ENCODE measurements at regions not wholly inside any gene's neighbourhood (a gene's known extent, or its start where the extent isn't known, plus 50 kb on each side); places are given as distances from the start of the nearest gene placed in this dataset.

GRCh38 chr12:90562671-90563070 lies 392.3 kb downstream of the CCER1 start:
- TF ChIP-seq CTCF (IDR thresholded peaks at IDR 0.05) (no peak), POLR2A (IDR thresholded peaks at IDR 0.05) (no peak), POLR2AphosphoS5 (IDR thresholded peaks at IDR 0.05) (no peak), EP300 (IDR thresholded peaks at IDR 0.05) (no peak)

Measured in gastroesophageal sphincter (tissue), 3 donors.